IMR-90 (cell line): ENCODE measurements at regions not wholly inside any gene's neighbourhood (a gene's known extent, or its start where the extent isn't known, plus 50 kb on each side); places are given as distances from the start of the nearest gene placed in this dataset.

Source experiments
- ATAC-seq: fragments of 200-7000 bp; cut with Tn5 transposase; 2 replicates; pipeline ENCODE4 v1.9.1; 2020; ENCODE audit warnings: low read depth, mild to moderate bottlenecking, moderate library complexity
- BruUV-seq: library from RNA; stranded (reverse); fragments of 400-500 nt; replicated peaks from 2 replicates; lab custom pipeline; 2021; lab: Mats Ljungman, UMichigan
- CTCF ChIA-PET: fragments of 300-600 bp; formaldehyde crosslinking; extraction: SDS; loops from one replicate; lab custom pipeline; 2021; ENCODE audit warnings: antibody characterized with exemption; lab: Yijun Ruan, JAX
- POLR2A ChIA-PET: fragments of 300-600 bp; sonication (Branson Sonifier 250); formaldehyde crosslinking; loops from one replicate; lab custom pipeline; 2022; ENCODE audit warnings: antibody characterized with exemption; ENCODE audit not compliant: unreplicated experiment; lab: Charles Lee
- DNase-seq: peaks from one replicate; pipeline ENCODE4 v3.0.0; 2013
- H2AFZ ChIP-seq: replicated peaks from 2 replicates; pipeline ENCODE3; 2013; ENCODE audit warnings: low read length, mild to moderate bottlenecking; ENCODE audit not compliant: poor library complexity
- H2AK5ac ChIP-seq: 2 replicates; pipeline ENCODE4 v1.6.1; 2013; ENCODE audit warnings: low read depth, low read length, inconsistent platforms
- H2AK9ac ChIP-seq: replicated peaks from 2 replicates; pipeline ENCODE3; 2013; ENCODE audit warnings: mild to moderate bottlenecking, low read depth, low read length, moderate library complexity; ENCODE audit not compliant: poor library complexity
- H2BK120ac ChIP-seq: 2 replicates; pipeline ENCODE4 v1.6.1; 2013; ENCODE audit warnings: low read depth, low read length, inconsistent platforms
- H2BK15ac ChIP-seq: 3 replicates; pipeline ENCODE4 v1.6.1; 2013; ENCODE audit warnings: low read depth, low read length, inconsistent platforms
- H2BK20ac ChIP-seq: 2 replicates; pipeline ENCODE4 v1.6.1; 2013; ENCODE audit warnings: low read depth, mild to moderate bottlenecking, inconsistent platforms, low read length, moderate library complexity
- H2BK5ac ChIP-seq: 2 replicates; pipeline ENCODE4 v1.6.1; 2013; ENCODE audit warnings: mild to moderate bottlenecking, low read depth, low read length, inconsistent platforms; ENCODE audit not compliant: poor library complexity, severe bottlenecking
- H3K14ac ChIP-seq: replicated peaks from 2 replicates; pipeline ENCODE4 v1.6.1; 2013; ENCODE audit warnings: low read depth, low read length, inconsistent platforms
- H3K18ac ChIP-seq: 2 replicates; pipeline ENCODE4 v1.6.1; 2013; ENCODE audit warnings: low read depth, low read length, control low read depth
- H3K23ac ChIP-seq: 2 replicates; pipeline ENCODE4 v1.6.1; 2013; ENCODE audit warnings: low read depth, low read length, inconsistent platforms
- H3K27ac ChIP-seq: 2 replicates; pipeline ENCODE4 v1.5.1; 2013; ENCODE audit warnings: mild to moderate bottlenecking, control low read depth, low read length; ENCODE audit not compliant: insufficient read depth
- H3K27me3 ChIP-seq: 2 replicates; pipeline ENCODE4 v1.6.1; 2013; ENCODE audit warnings: low read length; ENCODE audit not compliant: control insufficient read depth, insufficient read depth
- H3K36me3 ChIP-seq: 2 replicates; pipeline ENCODE4 v1.6.1; 2013; ENCODE audit warnings: low read length, mixed read lengths; ENCODE audit not compliant: control insufficient read depth, insufficient read depth
- H3K4ac ChIP-seq: 2 replicates; pipeline ENCODE4 v1.6.1; 2013; ENCODE audit warnings: low read depth, low read length, inconsistent platforms
- H3K4me1 ChIP-seq: 2 replicates; pipeline ENCODE4 v1.6.1; 2013; ENCODE audit warnings: low read length, mixed read lengths; ENCODE audit not compliant: control insufficient read depth, insufficient read depth
- H3K4me2 ChIP-seq: 2 replicates; pipeline ENCODE4 v1.6.1; 2013; ENCODE audit warnings: low read depth, mild to moderate bottlenecking, control low read depth, low read length, moderate library complexity
- H3K4me3 ChIP-seq: 2 replicates; pipeline ENCODE4 v1.5.1; 2013; ENCODE audit warnings: low read depth, mild to moderate bottlenecking, control low read depth, low read length, moderate library complexity; ENCODE audit not compliant: insufficient read depth
- H3K56ac ChIP-seq: 2 replicates; pipeline ENCODE4 v1.6.1; 2013; ENCODE audit warnings: low read length, inconsistent platforms; ENCODE audit not compliant: insufficient read depth; ENCODE audit errors: extremely low read depth
- H3K79me1 ChIP-seq, 2 experiments: 2 replicates each; pipeline ENCODE4 v1.6.1; 2013; ENCODE audit warnings: low read length in 2 of 2, inconsistent platforms in 1 of 2, low read depth in 1 of 2
- H3K9ac ChIP-seq: 2 replicates; pipeline ENCODE4 v1.6.1; 2013; ENCODE audit warnings: low read depth, low read length, control low read depth
- H3K9me1 ChIP-seq: 2 replicates; pipeline ENCODE4 v1.6.1; 2013; ENCODE audit warnings: low read length, inconsistent platforms; ENCODE audit not compliant: insufficient read depth
- H3K9me3 ChIP-seq: 2 replicates; pipeline ENCODE4 v1.6.1; 2013; ENCODE audit warnings: low read length; ENCODE audit not compliant: control insufficient read depth, insufficient read depth
- H4K20me1 ChIP-seq: 2 replicates; pipeline ENCODE4 v1.6.1; 2013; ENCODE audit warnings: low read length, inconsistent platforms; ENCODE audit not compliant: insufficient read depth
- H4K5ac ChIP-seq: 2 replicates; pipeline ENCODE4 v1.6.1; 2013; ENCODE audit warnings: mild to moderate bottlenecking, low read depth, low read length, control low read depth
- H4K8ac ChIP-seq, 2 experiments: 2 replicates each; pipeline ENCODE4 v1.6.1; 2013; ENCODE audit warnings: low read depth in 2 of 2, low read length in 2 of 2, control low read depth in 1 of 2, inconsistent platforms in 1 of 2
- H4K91ac ChIP-seq: 2 replicates; pipeline ENCODE4 v1.6.1; 2013; ENCODE audit warnings: low read depth, low read length, inconsistent platforms; ENCODE audit not compliant: insufficient read depth
- BHLHE40 ChIP-seq: fragments of 150-350 bp; IDR thresholded peaks from 2 replicates; pipeline ENCODE4 v1.6.1; 2016; ENCODE audit warnings: mild to moderate bottlenecking, low read depth, low read length
- CEBPB ChIP-seq: IDR thresholded peaks from 2 replicates; pipeline ENCODE4 v1.6.1; 2012; ENCODE audit warnings: low read depth, low read length, improper control_type of control experiment
- CHD1 ChIP-seq: IDR thresholded peaks from 2 replicates; pipeline ENCODE4 v1.6.1; 2012; ENCODE audit warnings: low read depth, low read length, improper control_type of control experiment
- FOS ChIP-seq: fragments of 150-350 bp; IDR thresholded peaks from 2 replicates; pipeline ENCODE4 v1.6.1; 2016; ENCODE audit warnings: low read depth, low read length
- MAFK ChIP-seq: IDR thresholded peaks from 2 replicates; pipeline ENCODE4 v1.6.1; 2012; ENCODE audit warnings: low read depth, low read length, improper control_type of control experiment
- MAZ ChIP-seq: IDR thresholded peaks from 2 replicates; pipeline ENCODE4 v1.6.1; 2012; ENCODE audit warnings: low read depth, mild to moderate bottlenecking, low read length, improper control_type of control experiment, moderate library complexity, borderline replicate concordance
- MXI1 ChIP-seq: IDR thresholded peaks from 2 replicates; pipeline ENCODE4 v1.6.1; 2012; ENCODE audit warnings: low read depth, mild to moderate bottlenecking, low read length, moderate library complexity, borderline replicate concordance
- NFE2L2 ChIP-seq: fragments of 150-350 bp; IDR thresholded peaks from 2 replicates; pipeline ENCODE4 v1.6.1; 2016; ENCODE audit warnings: low read depth, mild to moderate bottlenecking, low read length
- POLR2A ChIP-seq: IDR thresholded peaks from 2 replicates; pipeline ENCODE4 v1.6.1; 2012; ENCODE audit warnings: mild to moderate bottlenecking, low read depth, low read length
- RAD21 ChIP-seq: IDR thresholded peaks from 2 replicates; pipeline ENCODE4 v1.6.1; 2012; ENCODE audit warnings: low read length, improper control_type of control experiment
- RCOR1 ChIP-seq: IDR thresholded peaks from 2 replicates; pipeline ENCODE4 v1.6.1; 2012; ENCODE audit warnings: mild to moderate bottlenecking, low read length, improper control_type of control experiment; ENCODE audit not compliant: insufficient replicate concordance
- RFX5 ChIP-seq: IDR thresholded peaks from 2 replicates; pipeline ENCODE4 v1.8.0; 2012; ENCODE audit warnings: low read depth, mild to moderate bottlenecking, low read length, moderate library complexity
- SMC3 ChIP-seq: fragments of 150-350 bp; IDR thresholded peaks from 2 replicates; pipeline ENCODE4 v1.6.1; 2016; ENCODE audit warnings: low read depth, mild to moderate bottlenecking, antibody characterized with exemption, low read length, moderate library complexity
- WGBS, 2 experiments: methylation state at CpG; one replicate each; pipeline versions ENCODE4 v1.1.5 to v1.1.7; 2013; ENCODE audit warnings: missing lambda C conversion rate in 2 of 2; ENCODE audit not compliant: insufficient read length in 1 of 2; ENCODE audit errors: extremely low coverage in 2 of 2; 5-methylcytosine and 5-hydroxymethylcytosine counted together
- dilution Hi-C: fragments of 300-500 bp; cut with HindIII; formaldehyde crosslinking; loops from one replicate; pipeline ENCODE4 v1.14.3; 2018; ENCODE audit warnings: low sequenced_read_pairs; ENCODE audit not compliant: unreplicated experiment
- in situ Hi-C: fragments of 300-500 bp; cut with MboI; formaldehyde crosslinking; loops from 3 replicates; pipeline ENCODE4 v1.14.3; 2019; ENCODE audit warnings: low sequenced_read_pairs, inconsistent platforms, mixed read lengths
- intact Hi-C: fragments of 100-400 bp; cut with micrococcal nuclease; formaldehyde crosslinking; loops from 2 replicates; pipeline ENCODE4 v1.10.0; 2022
- TF ChIP-seq, protein P1 (sequence below): fragments of 150-350 bp; IDR thresholded peaks from 2 replicates; pipeline ENCODE4 v1.6.1; 2017; ENCODE audit warnings: mild to moderate bottlenecking, antibody characterized with exemption, low read length, low read depth
- TF ChIP-seq, protein P2 (sequence below): fragments of 150-350 bp; IDR thresholded peaks from 2 replicates; pipeline ENCODE4 v1.6.1; 2016; ENCODE audit warnings: low read depth, mild to moderate bottlenecking, low read length, moderate library complexity, borderline replicate concordance
- TF ChIP-seq, protein P3 (sequence below): conservative IDR thresholded peaks from 2 replicates; pipeline ENCODE4 v1.5.1; 2012; ENCODE audit warnings: mild to moderate bottlenecking, low read depth, low read length, improper control_type of control experiment

DNA sequence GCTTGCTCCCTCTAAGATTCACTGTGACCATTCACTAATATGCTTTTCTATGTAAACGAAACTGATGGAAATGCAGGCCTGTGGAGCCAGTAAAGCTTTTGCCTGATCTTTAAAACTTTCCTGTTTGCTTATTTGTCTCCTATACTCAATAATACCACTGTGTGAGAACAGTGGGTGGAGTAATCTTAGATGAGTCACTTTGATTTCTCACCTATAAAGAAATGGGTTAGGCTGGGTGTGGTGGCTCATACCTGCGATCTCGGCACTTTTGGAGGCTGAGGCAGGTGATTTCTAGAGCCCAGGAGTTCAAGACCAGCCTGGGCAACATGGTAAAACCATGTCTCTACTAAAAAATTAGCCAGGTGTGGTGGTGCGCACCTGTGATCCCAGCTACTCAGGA is 70.8 kb downstream of the RWDD3 start:
- dilution Hi-C loops = no loop called here
- H3K56ac ChIP-seq = no peak overlapping the region
- H4K5ac ChIP-seq = no peak overlapping the region
- 100% methylated on average over 1 of the region's 4 CpGs; no CpG with 5 or more reads in 1 of the 2 experiments for WGBS, 2 experiments
- peaks cover 5% of the 10 kb centered on the region; the same call in 1 of the 2 replicates for H3K27me3 ChIP-seq
- ATAC-seq (no peak), DNase-seq (no peak)
- intact Hi-C loops = no loop called here
- H3K9ac ChIP-seq = no peak overlapping the region
- no peak overlapping the region for H3K4me3 ChIP-seq
- no peak overlapping the region for H3K4me2 ChIP-seq
- no peak overlapping the region for H2BK15ac ChIP-seq
- in situ Hi-C loops = no loop called here
- no peak overlapping the region for H3K23ac ChIP-seq
- H2AFZ ChIP-seq = no peak overlapping the region
- no peak overlapping the region for H2AK5ac ChIP-seq
- ChIA-PET CTCF (no interaction called here), POLR2A (no interaction called here)
- no peaks in the 10 kb centered on the region for H3K4me1 ChIP-seq
- H3K9me1 ChIP-seq = no peaks in the 10 kb centered on the region
- H3K14ac ChIP-seq = no peak overlapping the region
- no peak overlapping the region for H3K4ac ChIP-seq
- no peak overlapping the region for H2BK120ac ChIP-seq
- no peak overlapping the region for H4K8ac ChIP-seq
- TF ChIP-seq MAFK = no peak
- TF ChIP-seq RFX5 = no peak
- TF ChIP-seq NFE2L2 = no peak
- no peak for TF ChIP-seq MAZ
- TF ChIP-seq CHD1 = no peak
- TF ChIP-seq, protein P1, sequence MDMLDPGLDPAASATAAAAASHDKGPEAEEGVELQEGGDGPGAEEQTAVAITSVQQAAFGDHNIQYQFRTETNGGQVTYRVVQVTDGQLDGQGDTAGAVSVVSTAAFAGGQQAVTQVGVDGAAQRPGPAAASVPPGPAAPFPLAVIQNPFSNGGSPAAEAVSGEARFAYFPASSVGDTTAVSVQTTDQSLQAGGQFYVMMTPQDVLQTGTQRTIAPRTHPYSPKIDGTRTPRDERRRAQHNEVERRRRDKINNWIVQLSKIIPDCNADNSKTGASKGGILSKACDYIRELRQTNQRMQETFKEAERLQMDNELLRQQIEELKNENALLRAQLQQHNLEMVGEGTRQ = no peak
- TF ChIP-seq RAD21 = no peak
- TF ChIP-seq POLR2A = no peak
- no peak for TF ChIP-seq FOS
- no peak for TF ChIP-seq SMC3
- TF ChIP-seq BHLHE40 = no peak
- TF ChIP-seq MXI1 = no peak
- TF ChIP-seq CEBPB = no peak
- TF ChIP-seq, protein P2, sequence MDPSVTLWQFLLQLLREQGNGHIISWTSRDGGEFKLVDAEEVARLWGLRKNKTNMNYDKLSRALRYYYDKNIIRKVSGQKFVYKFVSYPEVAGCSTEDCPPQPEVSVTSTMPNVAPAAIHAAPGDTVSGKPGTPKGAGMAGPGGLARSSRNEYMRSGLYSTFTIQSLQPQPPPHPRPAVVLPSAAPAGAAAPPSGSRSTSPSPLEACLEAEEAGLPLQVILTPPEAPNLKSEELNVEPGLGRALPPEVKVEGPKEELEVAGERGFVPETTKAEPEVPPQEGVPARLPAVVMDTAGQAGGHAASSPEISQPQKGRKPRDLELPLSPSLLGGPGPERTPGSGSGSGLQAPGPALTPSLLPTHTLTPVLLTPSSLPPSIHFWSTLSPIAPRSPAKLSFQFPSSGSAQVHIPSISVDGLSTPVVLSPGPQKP = no peak
- TF ChIP-seq, protein P3, sequence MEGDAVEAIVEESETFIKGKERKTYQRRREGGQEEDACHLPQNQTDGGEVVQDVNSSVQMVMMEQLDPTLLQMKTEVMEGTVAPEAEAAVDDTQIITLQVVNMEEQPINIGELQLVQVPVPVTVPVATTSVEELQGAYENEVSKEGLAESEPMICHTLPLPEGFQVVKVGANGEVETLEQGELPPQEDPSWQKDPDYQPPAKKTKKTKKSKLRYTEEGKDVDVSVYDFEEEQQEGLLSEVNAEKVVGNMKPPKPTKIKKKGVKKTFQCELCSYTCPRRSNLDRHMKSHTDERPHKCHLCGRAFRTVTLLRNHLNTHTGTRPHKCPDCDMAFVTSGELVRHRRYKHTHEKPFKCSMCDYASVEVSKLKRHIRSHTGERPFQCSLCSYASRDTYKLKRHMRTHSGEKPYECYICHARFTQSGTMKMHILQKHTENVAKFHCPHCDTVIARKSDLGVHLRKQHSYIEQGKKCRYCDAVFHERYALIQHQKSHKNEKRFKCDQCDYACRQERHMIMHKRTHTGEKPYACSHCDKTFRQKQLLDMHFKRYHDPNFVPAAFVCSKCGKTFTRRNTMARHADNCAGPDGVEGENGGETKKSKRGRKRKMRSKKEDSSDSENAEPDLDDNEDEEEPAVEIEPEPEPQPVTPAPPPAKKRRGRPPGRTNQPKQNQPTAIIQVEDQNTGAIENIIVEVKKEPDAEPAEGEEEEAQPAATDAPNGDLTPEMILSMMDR = no peak
- no peak for TF ChIP-seq RCOR1
- no peak overlapping the region for H2BK5ac ChIP-seq
- no peaks in the 10 kb centered on the region for H3K36me3 ChIP-seq
- H4K91ac ChIP-seq = no peak overlapping the region
- no peak overlapping the region for H3K27ac ChIP-seq
- H4K20me1 ChIP-seq = no peaks in the 10 kb centered on the region
- H3K79me1 ChIP-seq = no peaks in the 10 kb centered on the region
- H3K9me3 ChIP-seq = no peaks in the 10 kb centered on the region
- BruUV-seq = no TSS peak
- H2BK20ac ChIP-seq = no peak overlapping the region
- no peak overlapping the region for H2AK9ac ChIP-seq
- no peak overlapping the region for H3K18ac ChIP-seq
